ENCODE measurements at regions not wholly inside any gene's neighbourhood (a gene's known extent, or its start where the extent isn't known, plus 50 kb on each side); places are given as distances from the start of the nearest gene placed in this dataset.

GRCh38 chr2:4618630-4619228, 915.4 kb downstream of the DCDC2C start:
- Histone ChIP-seq H3K4me1 (ENCODE audit: control insufficient read depth, insufficient read depth, low read length) (no peaks in the 10 kb centered on the region), H3K36me3 (ENCODE audit: control insufficient read depth, insufficient read depth, low read length) (no peaks in the 10 kb centered on the region), H3K9ac (ENCODE audit: low read length) (no peak overlapping the region), H3K4me3 (ENCODE audit: low read length) (no peak overlapping the region), H3K27ac (ENCODE audit: low read depth, low read length) (no peak overlapping the region), H3K27me3 (ENCODE audit: control insufficient read depth, insufficient read depth, low read length) (no peaks in the 10 kb centered on the region)

GRCh38 chr2:4628998-4629501, 925.7 kb downstream of the DCDC2C start:
- Histone ChIP-seq H3K4me1 (ENCODE audit: control insufficient read depth, insufficient read depth, low read length) (no peaks in the 10 kb centered on the region), H3K9ac (ENCODE audit: low read length) (no peak overlapping the region), H3K4me3 (ENCODE audit: low read length) (no peak overlapping the region), H3K27me3 (ENCODE audit: control insufficient read depth, insufficient read depth, low read length) (no peaks in the 10 kb centered on the region), H3K27ac (ENCODE audit: low read depth, low read length) (no peak overlapping the region), H3K36me3 (ENCODE audit: control insufficient read depth, insufficient read depth, low read length) (no peaks in the 10 kb centered on the region)

- H3K4me3 ChIP-seq (ENCODE audit: low read length), result no peak overlapping the region
- H3K36me3 ChIP-seq (ENCODE audit: control insufficient read depth, insufficient read depth, low read length), result no peaks in the 10 kb centered on the region
- no peak overlapping the region for H3K9ac ChIP-seq (ENCODE audit: low read length)
- no peaks in the 10 kb centered on the region for H3K27me3 ChIP-seq (ENCODE audit: control insufficient read depth, insufficient read depth, low read length)
- no peak overlapping the region for H3K27ac ChIP-seq (ENCODE audit: low read depth, low read length)
- H3K4me1 ChIP-seq (ENCODE audit: control insufficient read depth, insufficient read depth, low read length), result no peaks in the 10 kb centered on the region
Measured at GRCh38 chr2:4635289-4635688, 931.9 kb downstream of the DCDC2C start.

GRCh38 chr2:4653991-4654390, 950.6 kb downstream of the DCDC2C start:
- H3K27ac ChIP-seq (ENCODE audit: low read depth, low read length), result no peak overlapping the region
- H3K9ac ChIP-seq (ENCODE audit: low read length), result no peak overlapping the region
- H3K27me3 ChIP-seq (ENCODE audit: control insufficient read depth, insufficient read depth, low read length), result no peaks in the 10 kb centered on the region
- no peaks in the 10 kb centered on the region for H3K36me3 ChIP-seq (ENCODE audit: control insufficient read depth, insufficient read depth, low read length)
- H3K4me3 ChIP-seq (ENCODE audit: low read length), result no peak overlapping the region
- H3K4me1 ChIP-seq (ENCODE audit: control insufficient read depth, insufficient read depth, low read length), result no peaks in the 10 kb centered on the region

GRCh38 chr2:4656326-4656725, 953.0 kb downstream of the DCDC2C start:
- H3K27me3 ChIP-seq (ENCODE audit: control insufficient read depth, insufficient read depth, low read length), result no peaks in the 10 kb centered on the region
- no peak overlapping the region for H3K4me3 ChIP-seq (ENCODE audit: low read length)
- H3K4me1 ChIP-seq (ENCODE audit: control insufficient read depth, insufficient read depth, low read length), result no peaks in the 10 kb centered on the region
- no peak overlapping the region for H3K27ac ChIP-seq (ENCODE audit: low read depth, low read length)
- no peaks in the 10 kb centered on the region for H3K36me3 ChIP-seq (ENCODE audit: control insufficient read depth, insufficient read depth, low read length)
- no peak overlapping the region for H3K9ac ChIP-seq (ENCODE audit: low read length)

- Histone ChIP-seq H3K27ac (ENCODE audit: low read depth, low read length) (no peak overlapping the region), H3K4me1 (ENCODE audit: control insufficient read depth, insufficient read depth, low read length) (no peaks in the 10 kb centered on the region), H3K36me3 (ENCODE audit: control insufficient read depth, insufficient read depth, low read length) (no peaks in the 10 kb centered on the region), H3K9ac (ENCODE audit: low read length) (no peak overlapping the region), H3K27me3 (ENCODE audit: control insufficient read depth, insufficient read depth, low read length) (no peaks in the 10 kb centered on the region), H3K4me3 (ENCODE audit: low read length) (no peak overlapping the region)
Measured at GRCh38 chr2:4662161-4662779, 958.9 kb downstream of the DCDC2C start.

- Histone ChIP-seq H3K4me3 (ENCODE audit: low read length) (no peak overlapping the region), H3K27ac (ENCODE audit: low read depth, low read length) (no peak overlapping the region)
Measured at GRCh38 chr2:4668381-4668780, 965.0 kb downstream of the DCDC2C start.

GRCh38 chr2:4670331-4670730, 967.0 kb downstream of the DCDC2C start:
- Histone ChIP-seq H3K9ac (ENCODE audit: low read length) (no peak overlapping the region), H3K27ac (ENCODE audit: low read depth, low read length) (no peak overlapping the region), H3K36me3 (ENCODE audit: control insufficient read depth, insufficient read depth, low read length) (no peaks in the 10 kb centered on the region), H3K4me1 (ENCODE audit: control insufficient read depth, insufficient read depth, low read length) (no peaks in the 10 kb centered on the region), H3K4me3 (ENCODE audit: low read length) (no peak overlapping the region), H3K27me3 (ENCODE audit: control insufficient read depth, insufficient read depth, low read length) (no peaks in the 10 kb centered on the region)

More at GRCh38 chr2:4668381-4668780, 965.0 kb downstream of the DCDC2C start:
- H3K36me3 ChIP-seq (ENCODE audit: control insufficient read depth, insufficient read depth, low read length), result no peaks in the 10 kb centered on the region
- H3K27me3 ChIP-seq (ENCODE audit: control insufficient read depth, insufficient read depth, low read length), result no peaks in the 10 kb centered on the region
- H3K9ac ChIP-seq (ENCODE audit: low read length), result no peak overlapping the region
- H3K4me1 ChIP-seq (ENCODE audit: control insufficient read depth, insufficient read depth, low read length), result no peaks in the 10 kb centered on the region

- no peaks in the 10 kb centered on the region for H3K36me3 ChIP-seq (ENCODE audit: control insufficient read depth, insufficient read depth, low read length)
- no peaks in the 10 kb centered on the region for H3K4me1 ChIP-seq (ENCODE audit: control insufficient read depth, insufficient read depth, low read length)
- no peak overlapping the region for H3K27ac ChIP-seq (ENCODE audit: low read depth, low read length)
- H3K9ac ChIP-seq (ENCODE audit: low read length), result no peak overlapping the region
- no peaks in the 10 kb centered on the region for H3K27me3 ChIP-seq (ENCODE audit: control insufficient read depth, insufficient read depth, low read length)
- no peak overlapping the region for H3K4me3 ChIP-seq (ENCODE audit: low read length)
Measured at GRCh38 chr2:4673025-4673489, 969.7 kb downstream of the DCDC2C start.

GRCh38 chr2:4674007-4674406, 970.6 kb downstream of the DCDC2C start:
- Histone ChIP-seq H3K9ac (ENCODE audit: low read length) (no peak overlapping the region), H3K27me3 (ENCODE audit: control insufficient read depth, insufficient read depth, low read length) (no peaks in the 10 kb centered on the region), H3K4me3 (ENCODE audit: low read length) (no peak overlapping the region), H3K27ac (ENCODE audit: low read depth, low read length) (no peak overlapping the region), H3K36me3 (ENCODE audit: control insufficient read depth, insufficient read depth, low read length) (no peaks in the 10 kb centered on the region), H3K4me1 (ENCODE audit: control insufficient read depth, insufficient read depth, low read length) (no peaks in the 10 kb centered on the region)

GRCh38 chr2:4675295-4675694, 971.9 kb downstream of the DCDC2C start:
- H3K36me3 ChIP-seq (ENCODE audit: control insufficient read depth, insufficient read depth, low read length), result no peaks in the 10 kb centered on the region
- H3K27me3 ChIP-seq (ENCODE audit: control insufficient read depth, insufficient read depth, low read length), result no peaks in the 10 kb centered on the region
- no peak overlapping the region for H3K27ac ChIP-seq (ENCODE audit: low read depth, low read length)
- H3K4me3 ChIP-seq (ENCODE audit: low read length), result no peak overlapping the region
- H3K9ac ChIP-seq (ENCODE audit: low read length), result no peak overlapping the region
- H3K4me1 ChIP-seq (ENCODE audit: control insufficient read depth, insufficient read depth, low read length), result no peaks in the 10 kb centered on the region

GRCh38 chr2:4678927-4679326, 975.6 kb downstream of the DCDC2C start:
- Histone ChIP-seq H3K9ac (ENCODE audit: low read length) (no peak overlapping the region), H3K4me1 (ENCODE audit: control insufficient read depth, insufficient read depth, low read length) (no peaks in the 10 kb centered on the region), H3K4me3 (ENCODE audit: low read length) (no peak overlapping the region), H3K27me3 (ENCODE audit: control insufficient read depth, insufficient read depth, low read length) (no peaks in the 10 kb centered on the region), H3K27ac (ENCODE audit: low read depth, low read length) (no peak overlapping the region), H3K36me3 (ENCODE audit: control insufficient read depth, insufficient read depth, low read length) (no peaks in the 10 kb centered on the region)

GRCh38 chr2:4679391-4679790, 976.0 kb downstream of the DCDC2C start:
- H3K9ac ChIP-seq (ENCODE audit: low read length), result no peak overlapping the region
- no peak overlapping the region for H3K4me3 ChIP-seq (ENCODE audit: low read length)
- H3K27me3 ChIP-seq (ENCODE audit: control insufficient read depth, insufficient read depth, low read length), result no peaks in the 10 kb centered on the region
- no peaks in the 10 kb centered on the region for H3K36me3 ChIP-seq (ENCODE audit: control insufficient read depth, insufficient read depth, low read length)
- H3K27ac ChIP-seq (ENCODE audit: low read depth, low read length), result no peak overlapping the region
- no peaks in the 10 kb centered on the region for H3K4me1 ChIP-seq (ENCODE audit: control insufficient read depth, insufficient read depth, low read length)

All from rectal smooth muscle tissue (tissue), 1 donor.